Transverse colon (tissue), 3 donors: ENCODE measurements at regions not wholly inside any gene's neighbourhood (a gene's known extent, or its start where the extent isn't known, plus 50 kb on each side); places are given as distances from the start of the nearest gene placed in this dataset.

Experiments
- POLR2A ChIP-seq: fragments of 450-650 bp; IDR thresholded peaks from one replicate; pipeline ENCODE4 v1.6.1; 2016; ENCODE audit warnings: antibody characterized with exemption, mild to moderate bottlenecking, moderate library complexity
- TF ChIP-seq, protein P1 (sequence below), 5 experiments: fragments of 200-600 bp in 3 of 5; fragments of 450-650 bp in 2 of 5; sonication (generic) in 3 of 5; IDR thresholded peaks; 1 replicate in 2 of 5; 2 replicates in 3 of 5; pipeline ENCODE4 v1.5.1; 2016 to 2017; ENCODE audit warnings: antibody characterized with exemption in 5 of 5, inconsistent platforms in 3 of 5, mild to moderate bottlenecking in 2 of 5, moderate library complexity in 1 of 5

DNA sequence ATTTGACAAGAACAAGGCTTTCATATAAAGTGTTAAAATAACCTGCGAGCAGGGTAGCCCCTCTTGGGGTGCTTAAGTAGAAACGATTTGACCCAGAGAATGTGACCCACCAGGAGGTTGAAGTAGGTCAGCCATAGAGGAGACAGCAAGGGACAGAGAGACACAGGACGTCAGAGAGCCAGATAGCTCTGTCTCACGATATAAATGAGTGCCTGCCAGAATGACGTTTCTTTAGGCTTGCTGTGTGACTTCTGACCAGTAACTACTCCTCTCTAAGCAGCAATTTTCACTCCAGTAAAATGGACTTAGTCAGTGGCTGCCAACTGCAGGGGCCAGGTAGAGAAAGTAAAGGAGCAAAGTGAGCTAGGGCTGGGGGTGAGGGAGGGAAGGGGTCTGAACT is 473.0 kb upstream of the C16orf82 start:
- TF ChIP-seq, protein P1, sequence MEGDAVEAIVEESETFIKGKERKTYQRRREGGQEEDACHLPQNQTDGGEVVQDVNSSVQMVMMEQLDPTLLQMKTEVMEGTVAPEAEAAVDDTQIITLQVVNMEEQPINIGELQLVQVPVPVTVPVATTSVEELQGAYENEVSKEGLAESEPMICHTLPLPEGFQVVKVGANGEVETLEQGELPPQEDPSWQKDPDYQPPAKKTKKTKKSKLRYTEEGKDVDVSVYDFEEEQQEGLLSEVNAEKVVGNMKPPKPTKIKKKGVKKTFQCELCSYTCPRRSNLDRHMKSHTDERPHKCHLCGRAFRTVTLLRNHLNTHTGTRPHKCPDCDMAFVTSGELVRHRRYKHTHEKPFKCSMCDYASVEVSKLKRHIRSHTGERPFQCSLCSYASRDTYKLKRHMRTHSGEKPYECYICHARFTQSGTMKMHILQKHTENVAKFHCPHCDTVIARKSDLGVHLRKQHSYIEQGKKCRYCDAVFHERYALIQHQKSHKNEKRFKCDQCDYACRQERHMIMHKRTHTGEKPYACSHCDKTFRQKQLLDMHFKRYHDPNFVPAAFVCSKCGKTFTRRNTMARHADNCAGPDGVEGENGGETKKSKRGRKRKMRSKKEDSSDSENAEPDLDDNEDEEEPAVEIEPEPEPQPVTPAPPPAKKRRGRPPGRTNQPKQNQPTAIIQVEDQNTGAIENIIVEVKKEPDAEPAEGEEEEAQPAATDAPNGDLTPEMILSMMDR (IDR thresholded peaks at IDR 0.05), result no peak
- TF ChIP-seq POLR2A, result no peak
